DMS153 treated with DMSO at 0.1 percent for 48 hours (cell line): ENCODE measurements at regions not wholly inside any gene's neighbourhood (a gene's known extent, or its start where the extent isn't known, plus 50 kb on each side); places are given as distances from the start of the nearest gene placed in this dataset.
"Not testable (repeated sequence)": the region's sequence is repeated elsewhere in the genome, so short reads cannot be mapped to it uniquely, and the experiment has no call there.

ENCODE experiments used
- DNase-seq: peaks from one replicate; lab custom pipeline; 2025; ENCODE audit not compliant: unreplicated experiment; lab: John Stamatoyannopoulos, UW

DNA sequence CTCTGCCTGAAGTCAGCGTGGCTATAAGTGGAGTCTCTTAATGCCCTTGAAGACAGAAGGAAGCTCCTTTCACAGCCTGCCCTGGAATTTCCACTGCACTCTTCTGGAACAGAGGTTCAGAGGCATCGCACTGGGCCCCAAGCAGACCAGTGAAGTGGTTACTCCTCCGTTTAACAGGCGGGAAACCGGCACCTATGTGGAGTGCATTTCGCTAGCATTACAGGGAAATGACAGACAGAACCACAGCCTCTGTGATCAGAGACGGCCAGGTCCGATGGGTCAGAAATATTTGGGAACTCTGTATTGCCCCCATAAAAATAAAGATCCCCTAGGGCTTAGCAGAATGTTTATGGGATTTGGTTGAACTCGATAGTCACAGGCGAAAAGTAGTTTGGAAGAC lies 406.9 kb upstream of the PRKCQ start:
- no peak for DNase-seq

DNA sequence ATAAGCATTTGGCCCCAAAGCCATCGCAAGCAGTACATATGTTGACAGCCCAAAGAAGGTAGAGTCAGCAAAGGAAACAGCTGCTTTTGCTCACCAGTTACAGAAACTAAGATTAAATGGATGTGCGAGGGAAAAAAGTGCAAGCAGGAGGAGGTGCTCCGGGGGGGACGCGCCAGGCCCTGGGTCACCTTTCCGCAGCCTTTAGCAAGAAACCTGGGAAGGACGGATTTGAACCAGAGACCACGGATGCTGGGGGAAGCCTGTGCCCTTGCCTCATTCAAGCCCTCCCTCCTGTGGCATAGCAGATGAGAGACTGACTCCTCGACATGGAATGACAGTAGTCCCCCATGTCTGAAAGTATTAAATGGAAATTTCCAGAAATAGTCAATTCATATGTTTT lies 405.6 kb upstream of the PRKCQ start:
- DNase-seq: no peak

DNA sequence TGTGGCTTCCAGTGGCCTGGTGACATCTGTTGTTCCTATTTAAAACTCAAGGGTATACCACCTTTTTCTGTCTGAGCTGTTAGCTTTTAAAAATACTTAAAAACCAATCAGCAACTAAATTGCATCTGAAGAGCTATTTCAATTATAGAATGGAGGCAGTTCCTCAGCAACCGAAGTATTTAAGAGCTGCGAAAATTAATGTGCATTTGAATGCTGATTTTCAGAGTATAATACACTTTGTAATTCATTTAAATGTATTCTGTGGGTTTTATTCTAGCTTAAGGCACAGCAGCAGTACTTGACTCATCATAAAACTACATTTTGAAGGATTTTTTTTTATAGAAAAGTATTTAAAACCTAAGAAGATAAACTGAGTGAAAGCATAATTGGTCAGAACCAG lies 404.9 kb upstream of the PRKCQ start:
- no peak for DNase-seq

DNA sequence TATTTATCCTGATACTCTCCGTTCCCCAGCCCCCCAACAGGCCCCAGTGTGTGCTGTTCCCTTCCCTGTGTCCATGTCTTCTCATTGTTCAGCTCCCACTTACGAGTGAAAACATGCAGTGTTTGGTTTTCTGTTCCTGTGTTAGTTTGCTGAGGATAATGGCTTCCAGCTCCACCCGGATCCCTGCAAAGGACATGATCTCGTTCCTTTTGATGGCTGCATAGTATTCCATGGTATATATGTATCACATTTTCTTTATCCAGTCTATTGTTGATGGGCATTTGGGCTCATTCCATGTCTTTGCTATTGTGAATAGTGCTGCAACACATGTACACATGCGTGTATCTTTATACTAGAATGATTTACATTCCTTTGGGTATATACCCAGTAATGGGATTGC lies 403.9 kb upstream of the PRKCQ start:
- not testable (repeated sequence) for DNase-seq

DNA sequence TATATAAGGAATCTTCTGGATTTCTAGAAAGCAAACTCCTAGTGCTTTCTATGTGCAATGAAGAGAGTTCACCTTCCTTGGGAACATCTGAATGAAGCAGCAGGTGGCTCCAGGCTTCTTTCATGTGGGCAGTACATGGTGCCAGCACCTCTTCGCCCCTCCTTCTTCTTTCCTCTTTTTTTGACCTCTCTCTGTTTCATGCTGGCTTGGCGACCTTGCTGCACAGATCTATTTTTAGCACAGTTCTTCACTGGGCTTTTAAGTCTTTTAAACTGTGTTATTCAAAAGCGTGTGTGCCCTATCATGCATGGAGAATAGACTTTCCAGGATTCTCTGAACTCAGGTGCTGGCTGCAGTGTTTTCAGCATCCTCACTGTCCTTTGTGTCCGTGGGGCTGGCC lies 400.3 kb upstream of the PRKCQ start:
- DNase-seq: no peak

DNA sequence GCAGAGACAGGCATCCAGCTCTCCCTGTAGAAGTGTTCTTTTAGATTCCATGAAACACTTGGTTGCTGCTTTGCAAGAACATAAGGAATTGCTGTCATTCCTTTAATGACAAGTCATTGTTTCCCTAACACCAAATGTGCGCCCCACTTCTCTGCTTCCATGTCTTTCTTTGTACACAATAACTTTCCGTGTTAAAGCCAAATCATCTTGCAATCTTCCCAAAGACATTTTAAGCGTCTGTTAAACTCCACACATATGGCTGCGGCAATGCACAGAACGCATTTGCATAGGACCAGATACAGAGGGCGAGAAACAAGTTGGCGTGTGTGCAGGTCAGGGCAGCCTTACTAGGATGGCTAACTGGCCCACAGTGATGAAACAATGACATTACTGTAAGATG lies 399.3 kb upstream of the PRKCQ start:
- no peak for DNase-seq

DNA sequence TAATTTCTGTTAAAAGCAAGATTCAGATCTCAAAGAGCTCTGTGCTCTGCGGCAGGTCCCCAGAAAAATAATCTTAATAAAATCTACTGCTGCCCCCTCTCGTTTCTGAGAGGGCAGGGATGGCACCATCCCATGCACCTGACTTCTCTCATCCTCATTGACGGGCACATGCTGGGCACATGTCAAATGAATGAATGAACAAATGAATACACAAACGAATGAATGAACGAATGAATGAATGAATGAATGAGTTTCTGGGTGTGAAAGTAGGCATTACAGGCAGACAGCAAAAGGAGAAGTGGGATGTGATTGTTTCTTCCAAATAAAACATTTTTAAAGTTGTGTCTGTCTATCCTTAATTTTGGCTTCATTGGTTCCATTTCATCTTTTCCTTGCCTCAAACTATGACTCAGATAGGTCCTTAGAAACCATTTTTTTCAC lies 398.1 kb upstream of the PRKCQ start:
- DNase-seq: no peak

DNA sequence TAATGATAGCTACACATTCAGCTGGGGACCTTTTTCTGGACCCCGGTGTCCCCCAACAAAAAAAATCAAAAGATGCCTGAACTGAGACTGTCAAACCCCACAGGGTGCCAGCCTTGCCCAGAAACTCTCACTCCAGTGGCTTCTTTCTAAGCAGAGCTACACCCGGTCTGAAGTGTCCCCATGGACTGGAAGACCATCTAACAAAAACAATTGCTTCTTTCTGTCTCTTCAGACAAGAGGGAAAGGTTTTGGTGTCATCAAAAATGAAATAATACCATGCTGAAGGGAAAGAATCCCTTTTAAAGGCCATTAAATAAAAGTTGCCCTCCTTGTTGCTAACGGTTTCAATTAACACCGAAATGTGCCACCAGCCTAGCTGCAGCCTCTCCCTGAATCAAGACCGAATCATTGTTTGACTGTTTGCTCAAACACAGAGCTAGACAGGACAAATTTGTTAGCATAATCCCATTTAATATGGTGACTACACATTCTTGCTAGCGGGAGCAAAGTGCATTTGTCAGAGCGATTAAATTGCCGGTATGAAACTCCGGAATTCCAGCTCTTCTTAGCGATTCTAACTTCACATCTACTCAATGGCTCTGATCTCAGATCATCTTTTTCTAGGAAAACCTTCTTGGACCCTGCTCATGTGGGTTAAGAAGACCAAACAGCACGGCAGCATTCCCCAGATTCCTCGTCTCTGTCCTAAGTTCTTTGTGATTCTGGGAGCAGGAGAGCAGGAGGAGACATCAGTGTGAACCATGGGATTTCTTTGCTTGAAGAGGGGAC lies 397.5 kb upstream of the PRKCQ start:
- DNase-seq: no peak

DNA sequence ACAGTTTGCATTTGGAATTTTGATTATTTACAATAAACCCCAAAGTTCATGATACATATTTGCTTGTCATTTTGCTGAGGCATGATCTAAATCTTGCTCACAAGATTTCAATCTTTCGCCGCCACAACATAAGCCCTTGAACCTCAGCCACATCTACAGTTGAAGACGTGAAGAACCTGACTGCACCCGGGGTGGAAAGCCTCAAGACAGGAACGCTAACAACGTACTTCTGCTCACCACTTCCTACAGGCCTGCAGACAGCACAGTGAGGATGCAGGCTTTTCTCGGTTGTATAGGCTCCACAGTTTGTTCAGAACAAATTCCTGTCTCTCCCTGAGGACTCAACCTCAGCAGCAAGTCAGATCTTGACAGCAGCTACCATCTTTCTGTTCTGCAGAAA lies 393.8 kb upstream of the PRKCQ start:
- DNase-seq: no peak

DNA sequence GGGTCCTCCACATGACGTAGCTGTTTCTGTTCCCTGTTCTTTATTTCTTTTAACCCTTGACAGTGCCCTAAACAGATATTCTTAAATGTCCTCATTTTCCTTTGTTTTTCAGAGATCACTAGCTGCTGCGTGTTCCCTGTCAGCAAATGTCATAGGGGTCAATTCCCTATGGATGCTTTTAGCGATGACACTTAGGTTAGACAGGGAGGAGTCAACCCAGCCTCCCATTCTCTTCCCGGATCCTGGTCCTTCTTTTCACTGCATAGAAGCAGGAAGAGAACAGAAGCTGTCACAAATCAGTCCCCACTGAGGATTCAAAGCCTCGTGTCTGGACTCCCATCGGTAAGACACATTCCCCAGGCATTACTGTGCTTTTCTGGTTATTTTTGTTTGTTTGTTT lies 392.1 kb upstream of the PRKCQ start:
- no peak for DNase-seq

DNA sequence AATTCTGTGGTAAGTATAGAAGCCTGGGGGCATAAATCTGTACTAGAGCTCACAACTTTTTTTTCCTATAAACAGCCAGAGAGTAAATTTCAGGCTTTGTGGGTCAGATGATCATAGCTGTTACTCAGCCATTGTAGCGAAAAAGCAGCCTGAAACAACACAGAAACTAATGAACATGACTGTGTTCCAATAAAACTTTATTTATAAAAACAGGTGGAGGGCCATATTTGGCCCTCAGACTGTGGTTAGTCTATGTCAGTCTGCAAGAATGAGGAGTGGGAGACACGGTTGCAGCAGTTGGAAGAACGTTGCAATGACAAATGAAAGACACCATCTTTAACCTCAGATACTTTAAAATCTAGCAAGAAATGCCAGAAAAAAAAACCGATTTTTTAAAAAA lies 389.6 kb upstream of the PRKCQ start:
- DNase-seq: no peak

DNA sequence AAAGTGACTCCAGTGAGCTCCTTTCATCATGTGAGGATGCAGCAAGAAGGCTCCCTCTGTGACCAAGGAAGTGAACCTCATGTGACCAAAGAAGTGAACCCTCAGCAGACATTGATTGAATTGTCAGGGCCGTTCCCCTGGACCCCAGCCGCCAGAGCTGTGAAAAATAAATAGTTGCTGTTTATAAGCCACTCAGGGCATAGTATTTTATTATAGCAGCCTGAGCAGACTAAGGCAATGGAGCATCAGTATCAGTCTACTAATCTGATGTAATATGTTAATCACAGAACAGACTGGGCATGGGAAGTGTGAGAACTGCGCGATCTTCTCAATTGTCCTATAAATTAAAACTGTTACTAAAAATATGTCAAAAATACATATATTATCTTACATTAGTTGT lies 384.5 kb upstream of the PRKCQ start:
- DNase-seq: no peak

DNA sequence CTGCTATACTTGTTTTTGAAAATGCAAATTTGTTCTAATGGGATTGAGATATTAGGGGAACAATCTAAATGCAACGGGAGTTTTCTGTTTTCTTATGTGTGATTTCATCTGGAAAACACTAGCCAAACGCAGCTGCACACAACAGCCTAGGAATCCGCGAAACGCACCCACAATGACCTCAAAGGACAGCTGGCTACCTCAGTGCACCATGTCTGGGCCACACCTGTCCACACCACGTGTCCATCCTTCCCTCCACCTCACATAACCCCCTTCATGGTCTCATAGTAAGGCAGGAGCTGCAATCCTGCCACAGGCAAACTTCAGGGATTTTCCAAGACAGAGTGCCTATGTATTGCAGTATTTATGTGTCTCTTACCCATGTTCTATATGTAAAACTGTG lies 382.5 kb upstream of the PRKCQ start:
- no peak for DNase-seq

DNA sequence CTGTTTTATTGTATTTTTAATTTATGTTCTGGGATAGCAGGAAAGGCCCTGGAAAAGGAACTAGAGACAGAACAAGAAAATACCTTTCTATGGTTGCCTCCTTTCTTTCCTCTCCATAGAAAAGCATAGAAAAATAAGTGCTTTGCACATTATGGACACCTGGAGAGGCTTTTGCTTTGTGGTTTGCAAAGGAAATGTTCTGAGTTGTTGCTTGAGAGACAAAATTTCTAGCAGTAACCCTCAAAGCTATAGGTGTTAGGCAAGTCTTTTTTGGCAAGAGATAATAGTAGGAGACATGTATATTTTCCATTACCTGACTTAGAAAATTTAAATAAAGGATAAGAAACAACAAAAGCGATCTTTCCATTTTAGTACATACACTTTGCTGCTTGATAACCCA lies 378.6 kb upstream of the PRKCQ start:
- DNase-seq: no peak

DNA sequence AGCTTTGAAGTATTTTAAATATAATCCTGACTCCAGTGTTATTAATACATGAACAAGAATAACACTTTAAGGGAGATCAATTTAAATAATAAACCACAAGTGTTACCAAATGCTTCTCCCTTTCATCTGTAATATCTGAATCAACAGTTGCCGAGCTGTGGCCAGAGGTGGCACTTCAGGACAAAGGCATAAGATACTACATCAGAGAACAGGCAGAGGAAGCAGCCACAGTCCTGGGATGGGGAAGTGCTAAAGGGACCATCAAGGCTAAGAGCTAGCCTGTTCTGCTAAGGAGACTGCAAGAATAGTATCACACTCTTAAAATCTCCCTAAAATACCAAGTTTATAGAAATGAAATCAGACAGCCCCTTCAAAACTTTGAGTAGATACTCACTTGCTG lies 378.2 kb upstream of the PRKCQ start:
- no peak for DNase-seq

DNA sequence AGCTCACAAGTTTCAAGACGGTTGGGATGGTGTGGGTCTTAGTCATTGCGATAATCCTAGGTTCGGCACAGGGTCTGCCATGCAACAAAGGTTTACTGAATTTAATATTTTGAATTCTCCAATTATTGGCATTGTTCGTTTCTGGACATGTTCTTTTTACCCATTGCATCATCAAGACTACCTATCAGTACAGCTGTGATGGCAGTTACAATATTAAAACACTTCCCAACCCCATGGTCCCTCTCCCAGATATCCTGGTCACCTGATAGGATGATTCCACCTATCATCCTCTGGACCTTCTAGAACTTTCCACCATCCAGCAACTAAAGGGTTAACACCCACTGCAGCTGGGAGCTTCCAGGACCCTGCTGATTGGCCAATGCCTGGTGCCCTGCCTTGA lies 377.8 kb upstream of the PRKCQ start:
- no peak for DNase-seq

DNA sequence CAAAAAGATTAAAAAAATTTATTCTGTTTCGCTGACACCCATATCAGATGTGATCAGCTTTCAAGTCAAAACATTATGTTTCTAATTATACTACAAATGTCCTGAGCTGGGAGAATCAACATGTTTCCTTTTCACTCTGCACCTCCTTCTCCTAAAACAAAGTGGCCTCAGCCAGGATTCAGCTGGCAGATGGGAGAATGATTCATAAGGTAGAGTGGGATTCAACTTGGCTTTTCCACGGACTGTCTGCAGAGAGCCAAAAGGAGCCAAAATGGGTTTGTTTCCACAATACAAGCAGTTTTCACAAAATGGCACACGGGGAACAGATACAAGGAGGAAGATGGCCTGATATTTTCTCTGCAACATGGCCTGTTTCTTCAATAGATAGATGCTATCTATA lies 376.5 kb upstream of the PRKCQ start:
- DNase-seq: no peak

DNA sequence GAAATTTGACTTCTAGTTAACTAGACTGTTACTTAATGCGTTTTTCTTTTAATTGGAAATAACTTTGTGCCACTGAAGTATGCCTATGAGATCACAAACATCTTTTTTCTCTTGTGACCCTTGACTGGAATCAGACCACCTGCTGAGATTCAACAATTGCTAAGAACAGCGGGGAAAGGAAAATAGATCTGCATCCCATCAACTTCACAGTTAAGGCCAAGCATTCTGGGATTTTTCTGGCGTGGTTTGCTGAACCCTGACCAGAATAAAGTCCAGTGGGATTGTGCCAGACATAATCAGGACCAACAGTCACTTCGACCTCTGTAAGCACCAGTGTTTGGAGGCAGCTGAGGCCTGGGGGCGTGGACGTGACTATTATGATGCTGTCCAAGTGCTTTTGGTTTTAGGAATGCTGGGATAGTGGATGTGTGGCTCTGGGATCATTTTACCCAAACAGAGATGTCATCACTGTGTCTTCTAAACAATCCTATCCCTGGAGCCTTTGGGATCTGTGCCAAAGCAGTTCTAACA lies 373.3 kb upstream of the PRKCQ start:
- no peak for DNase-seq

DNA sequence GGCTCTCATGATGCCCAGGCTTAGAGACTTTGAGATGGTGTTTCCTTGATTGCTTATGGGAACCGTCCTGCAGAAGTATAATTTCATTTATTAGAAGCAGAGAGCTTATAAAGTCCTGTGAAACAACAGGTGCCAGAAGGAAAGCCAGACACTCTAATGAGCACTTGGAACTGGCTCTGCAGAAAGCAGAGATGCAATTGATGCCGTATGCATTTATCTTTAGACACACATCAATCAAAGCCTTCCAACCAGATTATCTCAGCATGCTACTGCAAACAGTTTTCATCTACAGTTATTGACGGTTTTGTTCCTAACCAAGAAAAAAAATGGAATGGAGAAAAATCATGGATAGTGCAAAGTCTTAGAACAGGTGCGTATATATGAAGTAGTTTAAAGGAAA lies 371.7 kb upstream of the PRKCQ start:
- DNase-seq: no peak

DNA sequence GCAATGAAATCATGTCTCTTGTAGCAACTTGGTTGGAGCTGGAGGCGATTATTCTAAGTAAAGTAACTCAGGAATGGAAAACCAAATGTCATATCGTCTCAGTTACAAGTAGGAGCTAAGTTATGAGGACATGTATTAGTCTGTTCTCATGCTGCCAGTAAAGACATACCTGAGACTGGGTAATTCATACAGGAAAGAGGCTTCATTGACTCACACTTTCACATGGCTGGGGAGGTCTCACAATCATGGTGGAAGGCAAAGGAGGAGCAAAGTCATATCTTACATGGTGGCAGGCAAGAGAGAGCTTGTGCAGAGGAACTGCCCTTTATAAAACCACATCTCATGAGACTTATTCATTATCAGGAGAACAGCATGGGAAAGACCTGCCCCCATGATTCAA lies 370.1 kb upstream of the PRKCQ start:
- DNase-seq: no peak

DNA sequence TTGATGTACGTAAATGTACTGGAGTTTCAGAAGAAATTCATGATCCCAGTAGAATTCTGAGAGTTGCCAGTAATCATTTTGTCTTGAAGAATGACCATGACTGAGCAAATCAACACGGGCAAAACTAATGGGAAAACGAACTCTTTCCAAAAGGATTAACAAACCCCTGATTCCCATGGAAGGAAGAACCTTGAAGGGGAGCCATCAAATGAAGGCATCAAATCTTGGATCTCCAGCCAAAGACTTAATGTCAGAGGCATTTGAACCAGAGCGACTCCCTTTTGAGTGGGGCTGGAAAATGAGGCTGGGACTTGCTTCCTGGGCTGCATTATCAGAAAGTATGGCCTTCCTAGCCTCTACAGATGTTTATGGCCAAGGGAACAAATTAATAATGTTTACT lies 364.4 kb upstream of the PRKCQ start:
- DNase-seq: no peak

DNA sequence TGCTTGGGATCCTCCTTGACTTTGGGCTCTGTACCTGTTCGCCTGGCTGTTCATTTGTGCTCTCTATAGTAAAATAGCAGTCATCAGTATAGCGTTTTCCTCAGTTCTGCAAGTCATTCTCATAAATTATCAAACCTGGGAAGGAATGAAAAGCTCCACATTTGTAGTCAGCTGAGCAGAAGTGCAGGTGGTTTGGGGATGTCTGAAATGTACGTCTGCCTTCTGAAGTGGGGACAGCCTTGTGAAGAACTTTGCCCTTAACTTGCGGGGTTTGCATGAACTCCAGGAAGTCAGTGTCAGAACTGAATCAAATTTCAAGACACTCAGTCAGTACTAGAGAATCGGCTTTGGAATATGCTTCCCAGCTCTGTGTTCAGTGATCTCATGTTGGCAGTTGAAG lies 358.3 kb upstream of the PRKCQ start:
- no peak for DNase-seq

DNA sequence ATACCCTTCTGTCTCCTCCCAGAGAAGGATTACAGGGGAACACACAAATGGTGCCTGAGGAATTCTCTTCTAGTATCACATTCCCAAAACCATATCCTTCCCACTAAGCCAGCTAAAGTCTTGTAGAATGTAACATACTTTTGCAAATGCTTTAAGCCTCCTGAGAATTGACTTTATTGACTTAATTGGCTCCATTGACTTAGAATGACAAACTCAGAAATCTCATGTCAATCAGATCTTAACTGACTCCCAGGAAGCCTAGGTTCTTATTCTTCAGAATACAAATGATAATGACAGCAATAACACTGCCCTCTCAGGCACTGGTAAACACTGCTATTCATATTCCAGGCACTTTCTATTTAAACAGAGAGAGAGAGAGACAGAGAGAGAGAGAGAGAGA lies 356.9 kb upstream of the PRKCQ start:
- DNase-seq: no peak
